ENCODE measurements at regions not wholly inside any gene's neighbourhood (a gene's known extent, or its start where the extent isn't known, plus 50 kb on each side); places are given as distances from the start of the nearest gene placed in this dataset.

DNA sequence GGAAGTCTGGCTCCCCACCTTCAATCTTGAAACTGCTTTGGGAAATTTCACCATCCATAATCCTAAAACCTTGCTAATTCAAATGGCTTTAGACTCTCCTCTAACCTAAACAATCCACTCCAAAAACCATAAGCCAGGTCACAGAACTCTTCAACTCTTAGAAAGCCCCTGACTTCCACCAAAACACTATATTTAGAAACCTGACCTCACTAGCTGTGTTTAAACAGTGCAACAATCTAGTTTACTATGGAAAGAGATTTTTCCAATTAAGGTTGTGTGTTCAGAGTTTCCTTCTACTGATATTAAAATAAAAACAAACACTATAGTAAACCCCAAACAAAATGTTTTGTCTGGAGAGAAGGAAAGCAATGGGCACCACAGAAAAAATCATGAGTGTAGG lies 308.1 kb downstream of the OSR1 start:
- DNase-seq (no peak), ATAC-seq (no peak)
- Histone ChIP-seq H3K36me3 (ENCODE audit: low read depth) (no peaks in the 10 kb centered on the region), H3K4me1 (ENCODE audit: low read depth) (no peaks in the 10 kb centered on the region), H3K4me3 (no peak overlapping the region), H3K9me3 (no peaks in the 10 kb centered on the region)
- TF ChIP-seq, protein P1, sequence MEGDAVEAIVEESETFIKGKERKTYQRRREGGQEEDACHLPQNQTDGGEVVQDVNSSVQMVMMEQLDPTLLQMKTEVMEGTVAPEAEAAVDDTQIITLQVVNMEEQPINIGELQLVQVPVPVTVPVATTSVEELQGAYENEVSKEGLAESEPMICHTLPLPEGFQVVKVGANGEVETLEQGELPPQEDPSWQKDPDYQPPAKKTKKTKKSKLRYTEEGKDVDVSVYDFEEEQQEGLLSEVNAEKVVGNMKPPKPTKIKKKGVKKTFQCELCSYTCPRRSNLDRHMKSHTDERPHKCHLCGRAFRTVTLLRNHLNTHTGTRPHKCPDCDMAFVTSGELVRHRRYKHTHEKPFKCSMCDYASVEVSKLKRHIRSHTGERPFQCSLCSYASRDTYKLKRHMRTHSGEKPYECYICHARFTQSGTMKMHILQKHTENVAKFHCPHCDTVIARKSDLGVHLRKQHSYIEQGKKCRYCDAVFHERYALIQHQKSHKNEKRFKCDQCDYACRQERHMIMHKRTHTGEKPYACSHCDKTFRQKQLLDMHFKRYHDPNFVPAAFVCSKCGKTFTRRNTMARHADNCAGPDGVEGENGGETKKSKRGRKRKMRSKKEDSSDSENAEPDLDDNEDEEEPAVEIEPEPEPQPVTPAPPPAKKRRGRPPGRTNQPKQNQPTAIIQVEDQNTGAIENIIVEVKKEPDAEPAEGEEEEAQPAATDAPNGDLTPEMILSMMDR (IDR thresholded peaks at IDR 0.05) = no peak
- intact Hi-C loops (cut with DNase I, micrococcal nuclease) = no loop called here

DNA sequence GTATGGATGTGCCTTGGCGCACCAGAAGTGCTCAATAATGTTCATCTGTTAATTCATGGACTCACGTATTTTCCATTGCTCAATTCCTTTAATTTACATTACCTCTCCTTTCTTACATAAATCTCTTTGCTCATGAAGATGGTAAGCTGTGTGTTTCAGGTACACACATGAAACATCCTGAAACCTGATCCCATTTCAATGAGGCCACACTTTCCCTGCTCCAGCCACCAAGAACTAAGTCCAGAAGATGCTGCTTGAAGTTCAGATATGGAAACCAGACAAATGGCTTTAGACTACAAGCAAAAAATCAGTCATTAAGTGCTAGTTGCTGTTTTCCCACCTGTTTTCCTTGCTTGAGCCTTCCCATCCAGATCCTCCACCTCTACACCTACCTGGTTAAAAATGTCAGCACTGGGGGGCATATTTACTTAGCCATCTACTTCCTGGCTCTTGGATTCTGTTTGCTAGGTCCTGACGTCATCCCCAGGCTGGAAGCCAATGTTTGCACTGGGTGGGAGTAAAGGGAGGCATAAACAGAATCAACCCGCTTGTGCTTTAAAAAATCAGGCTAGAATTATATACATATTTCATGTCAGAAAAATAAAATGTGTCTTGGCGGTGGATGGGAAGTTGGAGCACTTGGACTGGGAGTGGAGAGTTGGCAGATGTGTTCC lies 309.7 kb downstream of the OSR1 start:
- Histone ChIP-seq H3K4me1 (ENCODE audit: low read depth) (no peaks in the 10 kb centered on the region), H3K36me3 (ENCODE audit: low read depth) (no peaks in the 10 kb centered on the region), H3K4me3 (no peak overlapping the region), H3K9me3 (no peaks in the 10 kb centered on the region)
- TF ChIP-seq, protein P1 (IDR thresholded peaks at IDR 0.05) = no peak
- peak in 2 of 3 donors; percentile 70 to 72 for DNase-seq
- ATAC-seq = peak; percentile 78
- intact Hi-C loops (cut with DNase I, micrococcal nuclease) = no loop called here

DNA sequence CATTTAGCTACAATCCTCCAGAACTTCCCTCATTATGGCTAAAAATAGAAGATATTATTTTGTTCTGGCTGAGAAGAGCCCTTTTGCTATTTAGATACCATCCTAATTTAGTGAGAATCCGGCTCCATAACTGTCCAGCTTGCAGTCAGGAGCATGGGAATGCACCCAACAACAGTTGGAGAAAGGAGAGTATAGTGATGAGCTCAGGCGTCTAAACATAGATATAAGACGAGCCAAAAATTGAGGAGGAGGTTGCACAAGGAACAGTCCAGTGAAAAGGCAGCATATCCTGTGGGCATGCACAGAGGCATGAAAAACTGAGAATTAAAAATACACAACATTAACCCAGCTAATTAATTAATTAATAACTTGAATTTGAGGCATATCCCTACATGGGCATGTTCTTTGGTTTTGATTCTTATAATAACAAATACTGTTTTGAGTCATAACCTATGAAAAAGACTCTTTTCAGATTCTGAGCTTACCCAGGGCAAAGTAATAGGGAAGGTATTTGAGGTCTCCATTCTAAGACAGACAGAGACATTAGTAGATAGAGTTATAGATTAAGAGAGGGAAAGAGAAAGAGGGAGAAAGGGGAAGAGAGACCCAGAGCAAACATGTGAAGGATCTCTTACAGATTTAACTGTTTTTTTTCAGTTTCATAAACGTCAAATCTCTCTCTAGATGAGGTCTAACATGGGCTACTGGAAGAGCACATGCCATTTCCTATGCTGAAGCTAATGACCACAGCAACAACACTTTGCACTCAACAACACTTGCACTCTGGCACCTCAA lies 311.2 kb downstream of the OSR1 start:
- ATAC-seq (peak; percentile 28), DNase-seq (no peak)
- Histone ChIP-seq H3K9me3 (no peaks in the 10 kb centered on the region), H3K4me1 (ENCODE audit: low read depth) (no peaks in the 10 kb centered on the region), H3K36me3 (ENCODE audit: low read depth) (no peaks in the 10 kb centered on the region), H3K4me3 (no peak overlapping the region)
- TF ChIP-seq, protein P1 (IDR thresholded peaks at IDR 0.05) = no peak
- intact Hi-C loops (cut with DNase I, micrococcal nuclease) = no loop called here

GRCh38 chr2:19045151-19045550 lies 313.3 kb downstream of the OSR1 start:
- Histone ChIP-seq H3K36me3 (ENCODE audit: low read depth) (no peaks in the 10 kb centered on the region), H3K9me3 (no peaks in the 10 kb centered on the region), H3K4me1 (ENCODE audit: low read depth) (no peaks in the 10 kb centered on the region), H3K4me3 (no peak overlapping the region)
- DNase-seq = no peak
- TF ChIP-seq, protein P1 (IDR thresholded peaks at IDR 0.05) = no peak
- ATAC-seq = no peak
- intact Hi-C loops (cut with DNase I, micrococcal nuclease) = no loop called here

GRCh38 chr2:19043893-19044292 lies 314.5 kb downstream of the OSR1 start:
- no peak for ATAC-seq
- H3K4me1 ChIP-seq (ENCODE audit: low read depth) = no peaks in the 10 kb centered on the region
- no peaks in the 10 kb centered on the region for H3K36me3 ChIP-seq (ENCODE audit: low read depth)
- H3K9me3 ChIP-seq = no peaks in the 10 kb centered on the region
- no peak for DNase-seq
- intact Hi-C loops (cut with DNase I, micrococcal nuclease) = no loop called here
- H3K4me3 ChIP-seq = no peak overlapping the region
- TF ChIP-seq, protein P1 (IDR thresholded peaks at IDR 0.05) = no peak
